GM19463 (cell line): ENCODE measurements at regions not wholly inside any gene's neighbourhood (a gene's known extent, or its start where the extent isn't known, plus 50 kb on each side); places are given as distances from the start of the nearest gene placed in this dataset.
A peak's percentile ranks its signal among the peaks of the same experiment; 100 is the strongest.
"Not testable (repeated sequence)": the region's sequence is repeated elsewhere in the genome, so short reads cannot be mapped to it uniquely, and the experiment has no call there.

Experiments
- ATAC-seq: cut with Tn5 transposase; IDR thresholded peaks from one replicate; pipeline ENCODE4 v1.9.1; 2021; ENCODE audit warnings: mild to moderate bottlenecking, moderate library complexity; ENCODE audit not compliant: unreplicated experiment

DNA sequence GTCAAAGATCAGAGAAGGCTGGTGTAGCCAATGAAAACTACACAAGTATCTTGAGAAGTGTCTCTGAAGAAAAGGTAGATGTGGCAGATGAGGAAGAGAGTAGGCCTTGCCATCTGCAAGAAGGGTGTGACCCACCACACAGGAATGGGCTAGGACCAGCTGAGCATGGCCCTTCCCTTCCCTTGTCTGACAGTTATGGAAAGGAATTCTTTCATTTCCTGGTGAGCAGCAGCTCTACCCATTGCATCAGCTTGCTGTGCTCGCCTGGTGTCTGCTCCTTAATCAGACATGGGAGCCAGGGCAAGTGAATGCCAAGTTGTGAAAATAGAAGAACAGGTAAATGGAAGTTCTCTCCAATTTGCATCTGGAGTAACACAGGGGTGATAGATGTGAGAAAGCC is 145.2 kb upstream of the KRR1 start:
- ATAC-seq = no peak

DNA sequence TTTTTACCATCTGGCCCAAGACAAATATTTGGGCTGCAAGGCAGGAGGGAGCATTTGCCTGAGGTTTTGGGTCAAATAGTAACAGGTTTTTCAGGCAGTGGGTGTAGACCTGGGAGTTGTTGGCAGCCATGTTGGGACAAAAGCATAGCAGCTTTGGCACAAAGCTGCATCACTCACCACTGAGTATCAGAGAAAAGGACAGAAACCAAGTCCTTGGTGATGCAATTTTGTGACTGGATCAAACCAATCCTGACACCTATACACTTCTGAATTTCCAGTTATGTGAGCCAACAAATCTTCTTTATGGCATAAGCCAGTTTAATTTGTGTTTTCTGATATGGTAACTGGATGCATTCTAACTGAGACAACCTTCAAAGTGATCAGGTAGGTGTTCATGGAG is 144.8 kb upstream of the KRR1 start:
- ATAC-seq = no peak

DNA sequence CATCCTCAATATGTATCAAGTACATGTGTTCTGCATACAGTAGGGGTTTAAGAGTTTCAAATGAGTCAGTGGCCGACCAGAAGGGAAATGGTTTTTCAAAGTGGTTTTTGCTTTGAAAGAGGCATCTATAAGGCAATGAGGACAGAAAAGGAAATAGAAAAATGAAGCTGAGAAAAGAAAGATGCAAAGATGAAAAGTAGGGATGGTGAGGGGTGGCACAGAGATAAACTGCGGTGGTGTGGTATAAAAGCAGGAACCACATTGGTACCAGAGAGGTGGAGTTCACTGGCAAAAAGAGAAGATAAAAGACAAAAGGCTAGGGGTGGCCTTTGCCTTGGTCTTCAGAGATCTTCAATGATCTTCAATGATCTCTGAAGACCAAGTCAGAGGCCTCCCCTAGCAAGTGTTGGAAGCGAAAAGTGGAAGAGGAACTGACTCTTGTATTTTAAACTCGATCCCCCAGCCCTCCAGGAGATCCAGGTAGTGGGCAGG is 144.0 kb upstream of the KRR1 start:
- ATAC-seq = peak; percentile 73

DNA sequence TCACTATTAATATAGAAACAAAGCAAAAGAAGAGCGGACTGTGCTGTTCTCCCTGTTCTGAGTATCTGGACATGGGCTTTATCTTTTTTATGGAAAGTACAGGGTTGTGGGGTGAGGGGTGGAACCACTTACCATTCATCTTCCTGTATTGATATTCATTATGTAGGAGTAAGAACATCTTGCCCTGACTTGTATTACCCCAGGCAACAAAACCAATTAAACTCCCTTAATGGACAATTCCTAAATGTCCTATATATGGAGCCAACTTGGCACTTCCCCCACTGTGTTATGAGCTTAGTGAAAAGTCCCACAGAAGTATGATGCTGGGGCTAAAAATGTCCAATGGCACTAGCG is 139.9 kb upstream of the KRR1 start:
- ATAC-seq = no peak

DNA sequence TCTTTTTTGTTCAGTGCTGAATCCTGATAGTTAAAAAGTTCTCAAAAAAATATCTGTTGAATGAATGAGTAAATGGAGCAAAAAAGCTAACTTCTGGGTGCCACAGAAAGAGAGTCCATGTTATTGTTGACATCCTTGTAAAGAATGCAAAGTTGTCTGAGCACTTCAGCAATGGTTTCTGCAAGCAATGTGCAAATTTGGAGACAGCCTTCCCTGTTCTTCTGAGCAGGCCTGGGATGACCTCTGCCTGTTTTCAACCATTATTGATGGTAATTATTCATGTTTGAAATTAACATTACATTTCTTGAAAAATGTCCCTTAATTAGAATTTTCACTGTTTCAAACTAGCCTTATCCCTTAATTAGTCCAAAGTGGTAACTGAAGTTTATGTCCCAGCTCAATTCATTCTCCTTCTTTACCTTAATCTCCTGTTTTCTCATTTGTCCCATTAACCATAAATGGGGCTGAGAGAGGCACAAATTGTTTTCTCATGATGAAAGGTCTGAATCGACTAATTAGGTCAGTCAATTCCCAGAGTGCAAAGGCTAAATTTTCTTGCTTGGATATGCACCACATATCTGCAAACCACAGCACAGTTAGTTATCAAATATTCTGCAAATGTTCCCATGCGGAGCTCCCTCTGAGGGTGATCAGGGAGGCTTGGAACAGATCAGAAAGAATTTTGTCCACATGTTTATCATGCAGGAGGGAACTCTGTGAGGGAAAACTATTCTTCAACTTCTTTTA is 139.4 kb upstream of the KRR1 start:
- no peak for ATAC-seq

DNA sequence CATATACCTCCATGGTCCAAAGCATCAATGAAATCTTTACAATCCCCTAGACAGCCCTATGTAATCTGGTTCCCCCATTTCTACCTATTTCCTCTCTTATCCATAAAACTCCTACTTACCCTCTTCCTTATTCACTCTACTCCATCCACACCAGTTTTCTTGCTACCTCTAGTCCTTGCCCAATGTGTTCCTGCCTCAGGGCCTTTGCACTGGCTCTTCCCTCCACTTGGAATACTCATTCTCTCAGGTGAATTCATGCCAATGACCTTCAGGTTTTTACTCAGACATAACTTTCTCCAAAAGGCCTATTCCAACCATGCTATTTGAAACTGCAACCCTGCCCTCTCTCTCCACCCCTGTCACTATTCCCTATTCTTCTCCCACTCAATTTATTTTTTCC is 138.7 kb upstream of the KRR1 start:
- ATAC-seq = no peak

DNA sequence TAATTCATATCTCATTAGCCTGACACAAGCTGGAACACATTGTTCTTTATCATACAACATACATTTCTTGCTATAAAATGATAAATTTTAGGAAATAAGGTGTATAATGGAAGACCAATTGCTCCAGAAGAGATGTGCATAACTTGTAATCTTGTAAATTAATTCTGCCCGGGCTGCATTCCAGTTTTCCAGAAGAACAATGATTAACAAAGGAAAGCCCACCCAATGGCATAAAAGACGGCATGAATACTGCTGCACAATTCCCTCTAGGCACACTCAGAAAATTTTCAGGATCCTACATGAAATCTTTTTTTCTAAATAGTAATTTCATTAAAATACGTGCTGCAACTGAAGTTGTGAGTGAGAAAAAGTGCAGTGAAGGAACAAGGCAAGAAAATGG is 137.4 kb upstream of the KRR1 start:
- ATAC-seq = no peak

- ATAC-seq = no peak
Measured at GRCh38 chr12:75646329-75647210, 135.2 kb upstream of the KRR1 start.

GRCh38 chr12:75644472-75645072 is 133.2 kb upstream of the KRR1 start:
- ATAC-seq = no peak

DNA sequence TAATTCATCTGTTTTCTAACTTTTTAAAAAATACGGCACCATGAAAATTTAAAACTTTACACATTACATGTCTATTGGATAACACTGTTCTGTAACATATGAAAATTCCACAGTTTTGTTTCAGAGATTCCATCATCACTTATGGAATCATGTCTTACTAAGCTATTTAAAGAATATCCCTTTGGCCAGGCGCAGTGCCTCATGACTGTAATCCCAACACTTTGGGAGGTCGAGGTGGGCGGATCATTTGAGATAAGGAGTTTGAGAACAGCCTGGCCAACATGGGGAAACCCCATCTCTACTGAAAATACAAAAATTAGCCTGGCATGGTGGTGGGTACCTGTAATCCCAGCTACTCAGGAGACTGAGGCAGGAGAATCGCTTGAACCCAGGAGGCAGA is 131.7 kb upstream of the KRR1 start:
- not testable (repeated sequence) for ATAC-seq

- ATAC-seq = no peak
Measured at GRCh38 chr12:75642226-75642625, 130.8 kb upstream of the KRR1 start.

- peak; percentile 97 for ATAC-seq
Measured at GRCh38 chr12:75641031-75641780, 129.8 kb upstream of the KRR1 start.

DNA sequence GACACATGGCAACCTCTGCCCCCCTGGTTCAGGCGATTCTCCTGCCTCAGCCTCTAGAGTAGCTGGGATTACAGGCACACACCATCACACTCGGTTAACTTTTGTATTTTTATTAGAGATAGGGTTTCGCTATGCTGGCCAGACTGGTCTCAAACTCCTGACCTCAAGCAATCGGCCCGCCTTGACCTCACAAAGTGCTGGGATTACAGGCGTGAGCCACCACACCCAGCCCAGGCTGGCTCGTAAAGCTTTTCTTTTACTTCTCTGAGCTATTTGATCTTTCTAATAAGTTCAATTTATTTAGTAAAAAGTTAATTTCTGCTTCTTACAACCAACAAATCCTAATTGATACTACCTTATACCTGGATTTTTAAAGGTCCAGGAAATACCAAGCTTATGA is 127.4 kb upstream of the KRR1 start:
- ATAC-seq = no peak

DNA sequence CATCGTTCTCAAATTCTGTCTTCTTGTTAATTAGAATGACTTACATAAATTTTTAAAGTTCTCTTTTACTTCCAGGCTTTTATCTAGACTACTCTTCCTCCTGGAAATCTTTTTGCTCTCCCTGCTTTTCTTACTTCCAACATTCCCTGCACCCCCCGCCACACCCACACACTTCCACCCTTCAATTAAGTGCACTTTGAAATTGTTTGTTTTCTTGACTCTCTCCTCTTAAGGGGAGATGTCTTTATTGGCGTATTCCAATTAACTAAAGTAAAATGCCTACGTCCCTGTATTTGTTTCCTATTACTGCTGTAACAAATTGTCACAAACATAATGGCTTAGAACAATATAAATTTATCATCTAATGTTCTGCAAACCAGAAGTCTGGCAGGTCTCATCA is 125.2 kb upstream of the KRR1 start:
- ATAC-seq = no peak

GRCh38 chr12:75635606-75636444 is 124.4 kb upstream of the KRR1 start:
- ATAC-seq = peak; percentile 80

DNA sequence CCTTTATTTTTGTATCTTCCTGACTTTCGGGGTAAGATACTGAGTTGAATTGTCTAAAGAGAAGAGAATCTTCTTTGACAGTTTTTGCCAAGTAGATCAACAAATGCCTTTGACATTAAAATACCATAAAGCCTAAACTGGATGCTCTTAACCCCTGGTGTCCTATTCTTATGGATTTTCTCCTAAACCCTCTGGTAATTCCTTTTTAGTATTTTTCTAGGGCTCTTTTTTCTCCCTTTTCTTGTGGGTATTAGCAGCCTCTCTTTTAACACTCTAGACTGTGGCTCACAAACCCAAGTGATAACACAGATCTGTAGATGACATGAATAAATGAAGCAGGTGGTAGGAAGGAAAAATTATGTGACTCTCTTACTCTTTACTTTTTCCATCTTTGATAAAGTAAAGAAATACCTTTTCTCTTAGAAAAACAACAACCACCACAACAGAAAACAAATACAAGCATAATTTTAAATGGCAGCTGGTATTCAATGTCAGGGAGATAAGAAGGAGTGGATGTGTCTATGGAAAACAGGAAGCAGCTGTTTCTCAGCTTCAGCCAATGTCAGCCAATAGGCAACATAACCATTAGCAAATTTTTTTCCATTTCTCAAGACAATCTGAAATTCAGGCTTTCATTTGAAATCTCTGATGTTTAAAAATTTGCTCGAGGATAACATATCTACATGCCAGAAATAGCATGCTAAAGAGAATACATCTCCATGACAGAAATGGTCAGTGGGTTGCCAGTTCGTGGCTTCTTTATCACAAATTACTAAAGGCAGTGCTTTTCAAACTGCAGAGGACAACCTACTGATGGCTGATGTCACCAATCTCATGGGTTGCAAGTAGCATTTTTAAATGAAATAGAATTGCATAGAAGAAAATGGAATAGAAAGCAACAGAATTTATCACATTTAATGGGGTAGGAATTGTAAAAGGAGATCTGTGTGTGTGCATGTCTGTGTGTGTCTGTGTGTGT is 123.1 kb upstream of the KRR1 start:
- ATAC-seq = no peak

GRCh38 chr12:75633789-75634188 is 122.4 kb upstream of the KRR1 start:
- ATAC-seq = no peak

DNA sequence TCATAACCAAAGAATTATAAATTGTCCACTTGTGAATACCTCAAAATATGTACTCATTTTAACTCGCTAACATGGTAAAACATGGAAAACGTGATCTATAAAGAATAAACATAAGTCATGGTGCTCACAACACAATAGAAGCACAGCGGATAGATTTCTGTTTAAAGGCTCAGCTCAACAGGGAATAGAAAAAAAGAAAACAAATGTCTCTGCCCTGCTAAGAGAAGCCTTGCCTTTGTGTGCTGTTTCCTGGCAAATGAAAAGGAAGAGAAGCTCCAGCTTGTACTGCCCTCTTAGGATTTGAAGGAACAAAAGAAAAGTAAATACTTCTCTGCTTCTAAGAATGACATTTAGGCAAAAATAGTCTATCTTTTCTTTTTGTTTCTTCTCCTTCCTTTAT is 121.0 kb upstream of the KRR1 start:
- no peak for ATAC-seq

- no peak for ATAC-seq
Measured at GRCh38 chr12:75631831-75632230, 120.4 kb upstream of the KRR1 start.
